ENCODE measurements at regions not wholly inside any gene's neighbourhood (a gene's known extent, or its start where the extent isn't known, plus 50 kb on each side); places are given as distances from the start of the nearest gene placed in this dataset.

- Histone ChIP-seq H3K27me3 (ENCODE audit: insufficient read depth, low read length) (no peaks in the 10 kb centered on the region), H3K9me2 (ENCODE audit: low read depth, low read length) (no peaks in the 10 kb centered on the region), H3K4me3 (ENCODE audit: low read depth, low read length, poor library complexity, severe bottlenecking) (no peak overlapping the region), H3F3A (ENCODE audit: insufficient read depth, low read length) (no peaks in the 10 kb centered on the region), H3K79me2 (ENCODE audit: insufficient read depth, low read length) (no peaks in the 10 kb centered on the region), H3K4me1 (ENCODE audit: insufficient read depth, low read length, severe bottlenecking) (no peaks in the 10 kb centered on the region), H4K20me1 (ENCODE audit: insufficient read depth, low read length) (no peaks in the 10 kb centered on the region), H3K9ac (ENCODE audit: low read length) (no peak overlapping the region), H3K4me2 (ENCODE audit: low read length) (no peak overlapping the region), H2AFZ (ENCODE audit: low read length) (no peak overlapping the region), H3K36me3 (ENCODE audit: insufficient read depth, low read length) (no peaks in the 10 kb centered on the region), H3K27ac (ENCODE audit: low read depth, low read length, poor library complexity, severe bottlenecking) (no peak overlapping the region), H3K9me3 (ENCODE audit: low read length) (no peaks in the 10 kb centered on the region)
- TF ChIP-seq CTCF (IDR thresholded peaks at IDR 0.05; ENCODE audit: low read length) (no peak), EZH2 (IDR thresholded peaks at IDR 0.05; ENCODE audit: borderline replicate concordance, low read length) (no peak)
These were observed 1463.4 kb upstream of the CELF2 start for GRCh38 chr10:9554321-9554720.

- H3K4me2 ChIP-seq (ENCODE audit: low read length) = no peak overlapping the region
- no peaks in the 10 kb centered on the region for H3K79me2 ChIP-seq (ENCODE audit: insufficient read depth, low read length)
- no peak overlapping the region for H3K4me3 ChIP-seq (ENCODE audit: low read depth, low read length, poor library complexity, severe bottlenecking)
- H3K36me3 ChIP-seq (ENCODE audit: insufficient read depth, low read length) = no peaks in the 10 kb centered on the region
- no peaks in the 10 kb centered on the region for H3K9me2 ChIP-seq (ENCODE audit: low read depth, low read length)
- no peaks in the 10 kb centered on the region for H4K20me1 ChIP-seq (ENCODE audit: insufficient read depth, low read length)
- no peak overlapping the region for H3K9ac ChIP-seq (ENCODE audit: low read length)
- no peak overlapping the region for H2AFZ ChIP-seq (ENCODE audit: low read length)
- no peaks in the 10 kb centered on the region for H3K9me3 ChIP-seq (ENCODE audit: low read length)
- H3F3A ChIP-seq (ENCODE audit: insufficient read depth, low read length) = no peaks in the 10 kb centered on the region
- H3K27me3 ChIP-seq (ENCODE audit: insufficient read depth, low read length) = no peaks in the 10 kb centered on the region
- TF ChIP-seq CTCF (IDR thresholded peaks at IDR 0.05; ENCODE audit: low read length) = no peak
- TF ChIP-seq EZH2 (IDR thresholded peaks at IDR 0.05; ENCODE audit: borderline replicate concordance, low read length) = no peak
- H3K27ac ChIP-seq (ENCODE audit: low read depth, low read length, poor library complexity, severe bottlenecking) = no peak overlapping the region
- no peaks in the 10 kb centered on the region for H3K4me1 ChIP-seq (ENCODE audit: insufficient read depth, low read length, severe bottlenecking)
These were observed 1456.7 kb upstream of the CELF2 start for GRCh38 chr10:9560976-9561375.

GRCh38 chr10:9561821-9562505 lies 1455.7 kb upstream of the CELF2 start:
- H3K9ac ChIP-seq (ENCODE audit: low read length) = no peak overlapping the region
- H3K4me1 ChIP-seq (ENCODE audit: insufficient read depth, low read length, severe bottlenecking) = no peaks in the 10 kb centered on the region
- H3F3A ChIP-seq (ENCODE audit: insufficient read depth, low read length) = no peaks in the 10 kb centered on the region
- no peaks in the 10 kb centered on the region for H3K79me2 ChIP-seq (ENCODE audit: insufficient read depth, low read length)
- no peak for TF ChIP-seq CTCF (IDR thresholded peaks at IDR 0.05; ENCODE audit: low read length)
- TF ChIP-seq EZH2 (IDR thresholded peaks at IDR 0.05; ENCODE audit: borderline replicate concordance, low read length) = no peak
- H4K20me1 ChIP-seq (ENCODE audit: insufficient read depth, low read length) = no peaks in the 10 kb centered on the region
- H3K36me3 ChIP-seq (ENCODE audit: insufficient read depth, low read length) = no peaks in the 10 kb centered on the region
- no peak overlapping the region for H3K4me3 ChIP-seq (ENCODE audit: low read depth, low read length, poor library complexity, severe bottlenecking)
- H3K27me3 ChIP-seq (ENCODE audit: insufficient read depth, low read length) = no peaks in the 10 kb centered on the region
- no peak overlapping the region for H3K27ac ChIP-seq (ENCODE audit: low read depth, low read length, poor library complexity, severe bottlenecking)
- H3K9me2 ChIP-seq (ENCODE audit: low read depth, low read length) = no peaks in the 10 kb centered on the region
- no peak overlapping the region for H3K4me2 ChIP-seq (ENCODE audit: low read length)
- no peaks in the 10 kb centered on the region for H3K9me3 ChIP-seq (ENCODE audit: low read length)
- no peak overlapping the region for H2AFZ ChIP-seq (ENCODE audit: low read length)
